Tibial nerve (tissue), 4 donors: ENCODE measurements at regions not wholly inside any gene's neighbourhood (a gene's known extent, or its start where the extent isn't known, plus 50 kb on each side); places are given as distances from the start of the nearest gene placed in this dataset.
A peak's percentile ranks its signal among the peaks of the same experiment; 100 is the strongest.

Experiments used
- DNase-seq, 2 donors: peaks; one replicate each; pipeline ENCODE4 v3.0.0-alpha.2; 2019; ENCODE audit warnings: low spot score in 2 of 2
- H3K27ac ChIP-seq, 4 donors: fragments of 200-600 bp; sonication (generic) in 3 of 4; one replicate each; pipeline ENCODE4 v1.5.1; 2017 to 2019; ENCODE audit warnings: mild to moderate bottlenecking in 1 of 4
- H3K27me3 ChIP-seq, 2 donors: fragments of 200-600 bp; sonication (generic) in 1 of 2; one replicate each; pipeline versions ENCODE4 v1.5.1 to v1.6.0; 2017 to 2019
- H3K36me3 ChIP-seq, 3 donors: fragments of 200-600 bp; sonication (generic); one replicate each; pipeline ENCODE4 v1.5.1; 2018 to 2019
- H3K4me1 ChIP-seq, 4 donors: fragments of 200-600 bp; sonication (generic) in 3 of 4; one replicate each; pipeline ENCODE4 v1.5.1; 2017 to 2019
- H3K4me3 ChIP-seq, 4 donors: fragments of 200-600 bp; sonication (generic) in 3 of 4; one replicate each; pipeline ENCODE4 v1.5.1; 2017 to 2019; ENCODE audit warnings: mild to moderate bottlenecking in 1 of 4, moderate library complexity in 1 of 4
- H3K9me3 ChIP-seq, 4 donors: fragments of 200-600 bp; sonication (generic) in 3 of 4; one replicate each; pipeline ENCODE4 v1.5.1; 2017 to 2019
- CTCF ChIP-seq, 5 experiments: fragments of 200-600 bp in 3 of 5; fragments of 450-650 bp in 2 of 5; sonication (generic) in 3 of 5; IDR thresholded peaks; one replicate each; pipeline ENCODE4 v1.5.1; 2016 to 2019; ENCODE audit warnings: antibody characterized with exemption in 5 of 5, mild to moderate bottlenecking in 3 of 5, moderate library complexity in 2 of 5
- EP300 ChIP-seq, 2 donors: sonication (generic); formaldehyde crosslinking; IDR thresholded peaks; one replicate each; pipeline ENCODE4 v1.6.1; 2017; ENCODE audit warnings: antibody characterized with exemption in 2 of 2, mild to moderate bottlenecking in 1 of 2
- POLR2A ChIP-seq, 2 donors: fragments of 450-650 bp; IDR thresholded peaks; one replicate each; pipeline ENCODE4 v1.6.1; 2017; ENCODE audit warnings: antibody characterized with exemption in 2 of 2, mild to moderate bottlenecking in 2 of 2, moderate library complexity in 2 of 2
- WGBS, 2 donors: methylation state at CpG; one replicate each; pipeline ENCODE4 v1.1.5; 2018; 5-methylcytosine and 5-hydroxymethylcytosine counted together

- Histone ChIP-seq H3K4me1 (peaks cover 0 to 59% (median 20%) of the 10 kb centered on the region in 4 donors), H3K4me3 (no peak overlapping the region), H3K36me3 (no peaks in the 10 kb centered on the region), H3K27me3 (no peaks in the 10 kb centered on the region), H3K9me3 (no peaks in the 10 kb centered on the region), H3K27ac (peak overlapping the region in 3 of 4 donors; percentile 72 to 90 (median 86))
- DNase-seq: no peak
- TF ChIP-seq CTCF (IDR thresholded peaks at IDR 0.05) (no peak), EP300 (IDR thresholded peaks at IDR 0.05) (no peak), POLR2A (IDR thresholded peaks at IDR 0.05) (no peak)
Observed at GRCh38 chr15:70475921-70476320, 287.4 kb downstream of the UACA start.

GRCh38 chr15:70475407-70475781 lies 288.0 kb downstream of the UACA start:
- no peaks in the 10 kb centered on the region for H3K36me3 ChIP-seq
- peak overlapping the region in 3 of 4 donors; percentile 8 to 39 (median 26) for H3K4me3 ChIP-seq
- TF ChIP-seq EP300 (IDR thresholded peaks at IDR 0.05) (no peak), CTCF (IDR thresholded peaks at IDR 0.05) (no peak), POLR2A (IDR thresholded peaks at IDR 0.05) (no peak)
- no peak for DNase-seq
- peak overlapping the region; percentile 58 to 90 (median 79) for H3K27ac ChIP-seq
- H3K27me3 ChIP-seq: no peaks in the 10 kb centered on the region
- 51 to 61% methylated on average over 7 of the region's 7 CpGs for WGBS, 2 donors
- H3K4me1 ChIP-seq: peaks cover 0 to 59% (median 20%) of the 10 kb centered on the region in 4 donors
- H3K9me3 ChIP-seq: no peaks in the 10 kb centered on the region

GRCh38 chr15:70474471-70475406 lies 288.6 kb downstream of the UACA start:
- Histone ChIP-seq H3K4me3 (peak overlapping the region in 3 of 4 donors; percentile 8 to 39 (median 26)), H3K36me3 (no peaks in the 10 kb centered on the region), H3K27ac (peak overlapping the region; percentile 58 to 90 (median 79)), H3K4me1 (peaks cover 0 to 59% (median 20%) of the 10 kb centered on the region in 4 donors), H3K9me3 (no peaks in the 10 kb centered on the region), H3K27me3 (no peaks in the 10 kb centered on the region)
- TF ChIP-seq EP300 (IDR thresholded peaks at IDR 0.05) (peak in 1 of 2 donors; percentile 97), CTCF (IDR thresholded peaks at IDR 0.05) (no peak)
- 4 to 5% methylated on average over 34 to 36 of the region's 36 CpGs for WGBS, 2 donors
- peak; percentile 64 to 67 for DNase-seq

GRCh38 chr15:70473581-70474370 lies 289.6 kb downstream of the UACA start:
- TF ChIP-seq POLR2A (IDR thresholded peaks at IDR 0.05) (no peak), CTCF (IDR thresholded peaks at IDR 0.05) (no peak), EP300 (IDR thresholded peaks at IDR 0.05) (no peak)
- no peaks in the 10 kb centered on the region for H3K27me3 ChIP-seq
- DNase-seq: no peak
- H3K4me1 ChIP-seq: peaks cover 0 to 55% (median 18%) of the 10 kb centered on the region in 4 donors
- no peaks in the 10 kb centered on the region for H3K36me3 ChIP-seq
- H3K4me3 ChIP-seq: no peak overlapping the region
- peak overlapping the region in 2 of 4 donors; percentile 86 to 90 for H3K27ac ChIP-seq
- H3K9me3 ChIP-seq: no peaks in the 10 kb centered on the region
- WGBS, 2 donors: 34 to 43% methylated on average over 14 to 15 of the region's 15 CpGs
